HUES64 (cell line): ENCODE measurements at regions not wholly inside any gene's neighbourhood (a gene's known extent, or its start where the extent isn't known, plus 50 kb on each side); places are given as distances from the start of the nearest gene placed in this dataset.
"Not testable (repeated sequence)": the region's sequence is repeated elsewhere in the genome, so short reads cannot be mapped to it uniquely, and the experiment has no call there.

ENCODE experiments used
- H3K27ac ChIP-seq: 2 replicates; pipeline ENCODE4 v1.7.0; 2013; ENCODE audit warnings: low read depth, low read length, inconsistent platforms
- H3K27me3 ChIP-seq: 2 replicates; pipeline ENCODE4 v1.6.1; 2013; ENCODE audit warnings: mild to moderate bottlenecking, low read length; ENCODE audit not compliant: insufficient read depth
- H3K36me3 ChIP-seq: 2 replicates; pipeline ENCODE4 v1.6.1; 2013; ENCODE audit warnings: mild to moderate bottlenecking, low read length; ENCODE audit not compliant: insufficient read depth
- H3K4me1 ChIP-seq: 2 replicates; pipeline ENCODE4 v1.6.1; 2013; ENCODE audit warnings: mild to moderate bottlenecking, low read length, moderate library complexity; ENCODE audit not compliant: insufficient read depth
- H3K4me3 ChIP-seq: 2 replicates; pipeline ENCODE4 v1.5.1; 2013; ENCODE audit warnings: mild to moderate bottlenecking, low read length, moderate library complexity
- H3K9ac ChIP-seq: 2 replicates; pipeline ENCODE4 v1.6.1; 2013; ENCODE audit warnings: mild to moderate bottlenecking, low read depth, low read length
- H3K9me3 ChIP-seq: 2 replicates; pipeline ENCODE4 v1.6.1; 2013; ENCODE audit warnings: low read depth, low read length; ENCODE audit not compliant: insufficient read depth
- WGBS: fragments of 150-250, 120-280 bp; methylation state at CpG from one replicate; pipeline ENCODE4 v1.1.7; 2013; ENCODE audit warnings: missing lambda C conversion rate; 5-methylcytosine and 5-hydroxymethylcytosine counted together

GRCh38 chrX:92430574-92430973 is 651.4 kb downstream of the PCDH11X start:
- H3K4me3 ChIP-seq, H3K27ac ChIP-seq, H3K27me3 ChIP-seq, H3K36me3 ChIP-seq, H3K9ac ChIP-seq, H3K4me1 ChIP-seq, H3K9me3 ChIP-seq: not testable (repeated sequence)

DNA sequence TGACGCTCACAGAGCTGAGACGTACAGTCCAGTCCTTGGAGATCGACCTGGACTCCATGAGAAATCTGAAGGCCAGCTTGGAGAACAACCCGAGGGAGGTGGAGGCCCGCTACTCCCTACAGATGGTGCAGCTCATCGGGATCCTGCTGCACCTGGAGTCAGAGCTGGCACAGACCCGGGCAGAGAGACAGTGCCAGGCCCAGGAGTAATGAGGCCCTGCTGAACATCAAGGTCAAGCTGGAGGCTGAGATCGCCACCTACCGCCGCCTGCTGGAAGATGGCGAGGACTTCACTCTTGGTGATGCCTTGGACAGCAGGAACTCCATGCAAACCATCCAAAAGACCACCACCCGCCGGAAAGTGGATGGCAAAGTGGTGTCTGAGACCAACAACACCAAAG is 681.4 kb downstream of the PCDH11X start:
- H3K9me3 ChIP-seq, H3K27ac ChIP-seq, H3K4me3 ChIP-seq, H3K27me3 ChIP-seq, H3K36me3 ChIP-seq, H3K9ac ChIP-seq, H3K4me1 ChIP-seq: not testable (repeated sequence)
- 90% methylated on average over 11 of the region's 13 CpGs for WGBS

GRCh38 chrX:92480165-92480564 is 701.0 kb downstream of the PCDH11X start:
- not testable (repeated sequence) for H3K9ac ChIP-seq, H3K27ac ChIP-seq, H3K36me3 ChIP-seq, H3K9me3 ChIP-seq, H3K4me1 ChIP-seq, H3K27me3 ChIP-seq, H3K4me3 ChIP-seq
- 83% methylated on average over 1 of the region's 3 CpGs for WGBS

DNA sequence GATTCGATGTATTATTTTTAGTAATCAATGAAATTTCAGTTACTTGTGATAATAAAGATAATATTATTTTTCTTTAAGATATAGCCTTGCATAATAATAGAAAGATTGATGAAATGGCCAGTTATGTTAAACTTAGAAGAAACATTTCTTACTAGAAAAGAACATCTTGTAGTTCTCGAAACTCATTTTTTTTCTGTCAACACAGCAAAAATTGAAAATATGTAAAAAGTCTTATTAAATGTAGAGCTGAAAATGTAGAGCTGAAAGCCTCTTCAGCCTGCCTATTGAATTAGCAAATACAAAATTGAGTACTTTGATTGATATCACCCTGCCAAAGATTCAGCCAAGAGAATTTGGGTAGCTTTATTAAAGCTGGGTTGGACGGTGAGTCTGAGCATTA is 706.3 kb downstream of the PCDH11X start:
- not testable (repeated sequence) for H3K27me3 ChIP-seq, H3K4me1 ChIP-seq, H3K9ac ChIP-seq, H3K9me3 ChIP-seq, H3K4me3 ChIP-seq, H3K27ac ChIP-seq, H3K36me3 ChIP-seq
- WGBS = no CpG with 5 or more reads among the region's 3 CpGs

- H3K9me3 ChIP-seq, H3K4me3 ChIP-seq, H3K27ac ChIP-seq, H3K36me3 ChIP-seq, H3K27me3 ChIP-seq, H3K9ac ChIP-seq, H3K4me1 ChIP-seq: not testable (repeated sequence)
- WGBS = 93% methylated on average over 19 of the region's 19 CpGs
Observed at GRCh38 chrX:92515270-92515669, 736.1 kb downstream of the PCDH11X start.

DNA sequence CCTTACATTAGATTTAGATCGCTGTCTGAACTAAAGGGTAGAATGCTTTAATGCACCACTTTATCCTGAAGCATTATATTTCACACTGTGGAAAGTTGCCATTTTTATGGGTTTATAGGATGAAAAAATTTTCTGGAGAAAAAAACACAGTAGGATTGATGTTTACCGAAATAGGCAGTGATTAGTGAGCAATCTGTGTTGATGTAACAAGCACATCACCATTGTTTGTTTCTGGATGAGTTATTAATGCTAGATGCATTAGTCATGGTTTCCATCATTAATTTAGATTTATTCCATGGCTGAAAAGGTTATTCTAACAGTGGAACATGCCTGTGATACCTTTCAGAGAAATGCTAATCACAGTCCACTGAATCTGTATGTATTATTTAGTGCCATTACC is 749.8 kb downstream of the PCDH11X start:
- H3K9me3 ChIP-seq, H3K36me3 ChIP-seq, H3K4me3 ChIP-seq, H3K27me3 ChIP-seq, H3K4me1 ChIP-seq, H3K9ac ChIP-seq, H3K27ac ChIP-seq: not testable (repeated sequence)
- 89% methylated on average over 1 of the region's 2 CpGs for whole genome bisulfite sequencing

DNA sequence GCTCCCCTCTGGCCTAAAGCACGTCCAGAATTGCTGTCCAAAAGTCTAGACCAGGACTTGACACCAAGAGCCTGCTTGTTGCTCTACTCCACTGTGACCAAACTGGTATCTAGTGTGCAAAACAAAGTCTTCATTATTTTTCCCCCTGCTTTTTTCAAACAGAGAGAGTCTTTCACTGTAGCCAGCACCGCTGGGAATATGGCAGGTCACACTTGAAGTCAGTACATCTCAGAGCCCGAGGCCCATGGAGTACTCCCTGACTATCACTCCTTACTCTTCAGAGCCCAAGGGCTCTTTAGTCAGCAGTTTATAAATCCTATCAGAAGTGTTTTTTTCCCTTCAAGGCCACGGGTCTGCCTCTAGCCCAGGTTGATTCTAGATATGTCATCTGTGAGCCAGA is 761.3 kb downstream of the PCDH11X start:
- not testable (repeated sequence) for H3K4me1 ChIP-seq, H3K27ac ChIP-seq, H3K9me3 ChIP-seq, H3K36me3 ChIP-seq, H3K4me3 ChIP-seq, H3K27me3 ChIP-seq, H3K9ac ChIP-seq
- WGBS = 96% methylated on average over 4 of the region's 4 CpGs

DNA sequence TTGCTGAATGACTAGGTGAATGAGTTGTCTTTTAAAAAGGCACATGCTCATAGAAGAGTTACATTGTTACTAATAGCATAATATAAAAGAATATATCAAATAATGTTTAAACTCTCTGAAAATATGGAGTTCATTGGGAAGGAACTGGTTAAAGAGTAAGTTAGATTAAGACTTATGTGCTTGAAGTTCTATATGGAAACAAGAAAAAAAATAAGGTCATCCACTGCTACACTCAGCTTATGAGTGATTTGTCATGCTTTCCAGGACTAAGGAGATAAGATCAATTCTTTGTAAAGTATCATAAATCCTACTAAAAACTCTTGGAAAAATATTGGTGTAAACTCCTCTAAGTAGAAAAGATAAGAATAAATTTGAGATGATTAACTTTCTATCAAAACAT is 779.1 kb downstream of the PCDH11X start:
- H3K9ac ChIP-seq, H3K9me3 ChIP-seq, H3K4me1 ChIP-seq, H3K27me3 ChIP-seq, H3K27ac ChIP-seq, H3K36me3 ChIP-seq, H3K4me3 ChIP-seq: not testable (repeated sequence)

DNA sequence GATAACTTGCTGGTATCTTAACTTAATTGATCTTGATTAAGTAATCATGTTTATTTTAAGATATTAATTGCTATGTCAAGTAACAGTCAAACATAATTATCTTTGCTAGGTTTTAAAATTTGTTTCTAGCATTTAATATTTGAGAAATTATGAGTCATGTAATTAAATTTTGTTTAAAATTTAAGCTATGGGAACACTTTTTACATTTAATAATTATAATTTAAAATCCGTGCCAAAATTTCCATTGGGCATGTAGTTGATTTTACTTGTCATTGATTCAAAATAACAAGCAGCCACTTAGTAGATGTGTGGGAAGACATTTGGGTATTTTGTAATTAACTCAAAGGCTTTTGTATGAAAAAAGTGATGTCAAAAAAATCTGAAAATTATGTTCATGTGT is 779.6 kb downstream of the PCDH11X start:
- H3K4me3 ChIP-seq, H3K36me3 ChIP-seq, H3K27me3 ChIP-seq, H3K27ac ChIP-seq, H3K9ac ChIP-seq, H3K4me1 ChIP-seq, H3K9me3 ChIP-seq: not testable (repeated sequence)
- no CpG with 5 or more reads among the region's 1 CpG for WGBS

- H3K27ac ChIP-seq, H3K4me1 ChIP-seq: not testable (repeated sequence)
Observed at GRCh38 chrX:92560083-92560482, 780.9 kb downstream of the PCDH11X start.

GRCh38 chrX:92570217-92570616 is 791.0 kb downstream of the PCDH11X start:
- WGBS = no CpG with 5 or more reads among the region's 1 CpG
- not testable (repeated sequence) for H3K9me3 ChIP-seq, H3K27ac ChIP-seq, H3K9ac ChIP-seq, H3K4me3 ChIP-seq, H3K27me3 ChIP-seq, H3K36me3 ChIP-seq, H3K4me1 ChIP-seq

More at GRCh38 chrX:92560083-92560482, 780.9 kb downstream of the PCDH11X start:
- not testable (repeated sequence) for H3K36me3 ChIP-seq, H3K4me3 ChIP-seq, H3K27me3 ChIP-seq, H3K9ac ChIP-seq, H3K9me3 ChIP-seq
- 83% methylated on average over 1 of the region's 2 CpGs for WGBS

GRCh38 chrX:92586643-92587042 is 807.5 kb downstream of the PCDH11X start:
- H3K9me3 ChIP-seq, H3K9ac ChIP-seq: not testable (repeated sequence)
- 20% methylated on average over 1 of the region's 3 CpGs for WGBS

More at GRCh38 chrX:92586643-92587042, 807.5 kb downstream of the PCDH11X start:
- H3K4me3 ChIP-seq, H3K4me1 ChIP-seq, H3K27ac ChIP-seq, H3K27me3 ChIP-seq, H3K36me3 ChIP-seq: not testable (repeated sequence)
